ENCODE measurements at regions not wholly inside any gene's neighbourhood (a gene's known extent, or its start where the extent isn't known, plus 50 kb on each side); places are given as distances from the start of the nearest gene placed in this dataset.

DNA sequence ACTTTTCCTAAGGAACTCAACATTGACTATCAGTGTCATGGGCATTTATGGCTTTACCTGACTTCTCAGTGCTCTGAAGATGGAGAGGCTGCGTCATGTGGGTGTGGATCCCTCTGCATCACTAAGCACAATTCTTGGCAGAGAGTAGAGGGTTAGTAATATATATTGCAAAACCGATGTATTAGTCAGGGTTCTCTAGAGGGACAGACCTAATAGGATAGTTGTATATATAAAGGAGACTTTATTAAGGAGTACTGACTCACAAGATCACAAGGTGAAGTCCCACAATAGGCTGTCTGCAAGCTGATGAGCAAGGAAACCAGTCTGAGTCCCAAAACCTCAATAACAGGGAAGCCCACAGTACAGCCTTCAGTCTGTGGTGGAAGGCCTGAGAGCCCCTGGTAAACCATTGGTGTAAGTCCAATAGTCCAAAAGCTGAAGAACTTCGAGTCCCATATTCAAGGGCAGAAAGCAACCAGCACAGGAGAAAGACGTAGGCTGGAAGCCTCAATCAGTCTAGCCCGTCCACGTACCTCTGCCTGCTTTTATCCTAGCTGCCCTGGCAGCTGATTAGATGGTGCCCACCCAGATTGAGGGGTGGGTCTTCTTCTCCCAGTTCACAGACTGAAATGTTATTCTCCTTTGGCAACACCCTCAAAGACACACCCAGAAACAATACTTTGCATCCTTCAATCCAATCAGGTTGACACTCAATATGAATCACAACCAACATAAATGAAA, 159.7 kb upstream of the NRIP1 start:
- no peaks in the 10 kb centered on the region for H3K36me3 Mint-ChIP-seq (ENCODE audit: low read depth)
- no peak overlapping the region for H3K27ac Mint-ChIP-seq
- H3K27me3 Mint-ChIP-seq = no peaks in the 10 kb centered on the region
- no peak overlapping the region for H3K4me3 Mint-ChIP-seq
- H3K9me3 Mint-ChIP-seq = no peaks in the 10 kb centered on the region
- no peaks in the 10 kb centered on the region for H3K4me1 Mint-ChIP-seq (ENCODE audit: low read depth)

DNA sequence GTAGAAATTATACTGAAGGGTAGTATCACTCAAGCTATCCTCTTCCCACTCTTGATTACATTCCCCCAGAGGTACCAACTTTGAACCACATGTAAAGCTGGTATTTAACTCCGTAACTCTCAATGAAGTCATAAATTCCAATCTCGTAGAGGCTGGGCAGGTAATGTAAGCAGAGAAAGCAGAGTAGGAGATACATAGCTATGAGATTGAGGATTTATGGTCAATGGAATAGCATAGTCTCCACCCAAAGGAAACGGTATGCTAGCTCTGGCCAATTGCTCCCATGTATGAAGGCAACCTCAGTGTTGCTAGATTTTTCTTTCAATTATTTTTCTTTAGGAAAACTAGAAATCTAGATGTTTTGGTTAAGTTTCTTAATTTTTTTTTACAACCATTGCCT, 163.1 kb upstream of the NRIP1 start:
- no peaks in the 10 kb centered on the region for H3K9me3 Mint-ChIP-seq
- H3K27ac Mint-ChIP-seq = no peak overlapping the region
- no peaks in the 10 kb centered on the region for H3K27me3 Mint-ChIP-seq
- H3K4me3 Mint-ChIP-seq = no peak overlapping the region
- H3K36me3 Mint-ChIP-seq (ENCODE audit: low read depth) = no peaks in the 10 kb centered on the region
- H3K4me1 Mint-ChIP-seq (ENCODE audit: low read depth) = no peaks in the 10 kb centered on the region

DNA sequence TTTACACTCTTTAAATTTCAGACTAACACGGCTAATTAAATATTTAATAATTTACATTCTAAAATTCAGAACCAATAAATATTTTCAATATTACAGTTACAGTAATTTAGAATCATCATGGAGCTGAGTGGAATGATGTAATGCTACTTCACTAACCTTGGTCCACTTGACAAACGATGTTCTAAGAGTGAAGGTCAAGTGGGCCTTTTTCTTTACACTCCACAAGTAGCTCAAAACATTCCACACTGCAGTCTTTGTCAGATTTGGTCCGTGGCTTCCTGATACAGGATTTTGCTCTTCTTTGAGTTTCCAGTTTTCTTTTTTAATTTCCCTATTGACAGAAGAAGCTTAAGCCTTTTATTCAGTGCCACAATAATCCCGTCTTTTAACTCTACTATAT, 164.6 kb upstream of the NRIP1 start:
- Mint-ChIP-seq H3K4me1 (ENCODE audit: low read depth) (no peaks in the 10 kb centered on the region), H3K27me3 (peaks cover 3% of the 10 kb centered on the region), H3K36me3 (ENCODE audit: low read depth) (no peaks in the 10 kb centered on the region), H3K27ac (no peak overlapping the region), H3K4me3 (no peak overlapping the region), H3K9me3 (no peaks in the 10 kb centered on the region)

DNA sequence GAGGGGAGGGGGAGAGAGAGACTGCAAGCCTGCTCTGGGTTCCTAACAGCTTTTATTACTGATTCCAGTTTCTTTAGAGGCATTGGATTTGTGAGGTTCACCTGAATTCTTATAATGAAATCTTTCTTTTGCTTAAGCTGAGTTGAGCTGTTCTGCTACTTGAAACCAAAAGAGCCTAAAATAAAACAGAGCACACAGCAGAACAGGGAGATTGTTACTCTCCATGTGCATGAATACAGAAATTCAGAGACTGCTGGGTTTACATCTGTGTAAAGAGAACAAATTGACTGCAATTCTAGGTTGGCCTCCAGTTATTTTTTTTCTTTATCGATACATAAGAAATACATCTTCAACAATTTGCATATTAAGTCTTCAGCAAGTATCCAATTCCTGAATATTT, 168.8 kb upstream of the NRIP1 start:
- peaks cover 3% of the 10 kb centered on the region for H3K27me3 Mint-ChIP-seq
- no peaks in the 10 kb centered on the region for H3K9me3 Mint-ChIP-seq
- no peaks in the 10 kb centered on the region for H3K36me3 Mint-ChIP-seq (ENCODE audit: low read depth)
- no peak overlapping the region for H3K27ac Mint-ChIP-seq
- H3K4me1 Mint-ChIP-seq (ENCODE audit: low read depth) = no peaks in the 10 kb centered on the region
- H3K4me3 Mint-ChIP-seq = no peak overlapping the region

DNA sequence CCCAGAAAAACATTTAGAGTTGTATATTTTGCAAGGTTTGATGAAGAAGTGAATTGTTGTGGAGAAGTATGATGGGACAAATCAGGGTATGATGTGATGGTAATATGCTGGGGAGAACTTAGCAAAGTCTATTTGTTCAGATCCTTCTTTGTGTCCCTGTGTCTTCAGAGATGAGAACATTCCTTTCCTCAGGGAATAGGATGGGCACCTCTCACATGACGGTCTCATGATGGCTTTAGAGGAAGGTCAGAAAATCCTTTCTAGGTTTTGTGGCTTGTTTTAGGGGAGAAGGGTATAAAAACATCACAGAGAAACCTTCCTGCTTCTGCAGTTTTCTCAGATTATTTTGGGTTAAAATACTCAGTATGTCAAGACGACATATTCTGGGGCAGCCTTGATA, 171.3 kb upstream of the NRIP1 start:
- no peaks in the 10 kb centered on the region for H3K4me1 Mint-ChIP-seq (ENCODE audit: low read depth)
- no peaks in the 10 kb centered on the region for H3K9me3 Mint-ChIP-seq
- peaks cover 3% of the 10 kb centered on the region for H3K27me3 Mint-ChIP-seq
- H3K36me3 Mint-ChIP-seq (ENCODE audit: low read depth) = no peaks in the 10 kb centered on the region
- H3K27ac Mint-ChIP-seq = no peak overlapping the region
- no peak overlapping the region for H3K4me3 Mint-ChIP-seq

DNA sequence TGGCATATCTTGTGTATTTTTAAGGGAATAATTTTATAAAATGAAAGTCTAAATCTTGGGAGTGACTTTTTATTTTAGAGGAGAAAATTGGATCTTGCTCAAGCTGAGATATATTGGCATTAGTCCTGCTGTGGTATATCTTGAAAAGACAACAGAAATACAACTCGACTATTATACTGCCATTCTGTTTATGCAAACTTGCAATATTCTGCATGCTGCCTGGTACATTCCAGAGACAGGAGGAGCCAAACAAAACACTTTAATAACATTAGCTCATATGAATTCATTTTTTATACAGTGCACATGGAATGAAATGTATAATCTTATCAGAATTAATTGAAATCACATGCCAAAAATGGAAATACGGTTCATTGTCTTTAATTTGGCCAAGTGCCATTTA, 176.0 kb upstream of the NRIP1 start:
- no peaks in the 10 kb centered on the region for H3K9me3 Mint-ChIP-seq

DNA sequence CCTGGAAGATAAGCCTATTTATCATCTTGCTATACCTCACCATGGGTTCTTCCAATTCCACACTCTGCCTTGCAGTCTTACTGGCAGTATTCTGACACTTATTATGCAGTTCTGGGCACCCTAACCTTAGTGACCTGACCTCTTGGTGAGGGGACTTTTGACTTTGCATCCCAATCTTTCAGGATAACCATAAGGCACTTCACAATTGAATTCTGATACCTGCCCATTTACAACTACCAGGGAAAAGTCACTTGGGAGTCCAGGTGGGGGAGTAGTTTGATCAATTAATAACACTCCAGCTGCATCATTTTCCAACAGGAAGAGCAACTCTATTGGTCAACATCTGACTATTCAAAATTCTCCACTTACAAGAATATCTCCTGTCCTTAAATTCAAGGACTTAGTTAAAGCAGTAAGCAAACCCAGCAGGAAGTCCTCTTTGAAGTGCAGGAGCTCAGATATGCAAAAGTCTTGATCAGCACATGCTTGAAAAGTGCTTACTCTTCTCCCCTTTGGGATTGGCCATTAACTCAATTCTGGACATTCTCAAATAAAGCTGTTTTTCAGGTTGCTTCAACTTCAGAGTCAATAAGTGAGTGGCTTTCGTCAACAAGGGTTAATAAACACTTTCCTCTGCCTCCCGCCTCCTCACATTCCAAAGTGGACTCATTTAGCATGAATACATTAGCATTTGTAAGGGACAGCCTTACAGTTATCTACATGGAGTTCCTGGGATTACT, 177.4 kb upstream of the NRIP1 start:
- H3K4me3 Mint-ChIP-seq = no peak overlapping the region
- H3K36me3 Mint-ChIP-seq (ENCODE audit: low read depth) = no peaks in the 10 kb centered on the region
- no peaks in the 10 kb centered on the region for H3K9me3 Mint-ChIP-seq
- no peaks in the 10 kb centered on the region for H3K27me3 Mint-ChIP-seq
- no peak overlapping the region for H3K27ac Mint-ChIP-seq
- H3K4me1 Mint-ChIP-seq (ENCODE audit: low read depth) = no peaks in the 10 kb centered on the region

More for the DNA sequence above, 176.0 kb upstream of the NRIP1 start:
- Mint-ChIP-seq H3K27ac (no peak overlapping the region), H3K4me3 (no peak overlapping the region), H3K27me3 (no peaks in the 10 kb centered on the region), H3K36me3 (ENCODE audit: low read depth) (no peaks in the 10 kb centered on the region), H3K4me1 (ENCODE audit: low read depth) (no peaks in the 10 kb centered on the region)

DNA sequence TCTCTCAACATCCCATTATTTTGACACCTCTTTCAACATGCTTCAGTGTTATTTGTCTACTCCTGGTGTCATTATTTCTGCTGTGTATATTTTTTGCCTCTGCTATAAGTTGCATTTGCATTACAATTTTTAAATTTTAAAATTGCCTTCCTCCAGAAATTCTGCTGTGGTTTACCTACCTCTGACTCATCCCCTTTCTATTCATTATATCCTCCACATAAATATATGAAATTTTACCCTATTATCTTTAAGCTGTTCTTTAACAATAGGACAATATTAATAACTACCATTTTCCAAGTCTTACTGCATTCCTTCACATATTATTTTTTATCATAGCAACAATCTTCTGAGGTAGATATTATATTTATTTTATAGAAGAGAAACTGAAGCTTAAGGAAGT, 178.1 kb upstream of the NRIP1 start:
- Mint-ChIP-seq H3K9me3 (no peaks in the 10 kb centered on the region), H3K27ac (no peak overlapping the region), H3K36me3 (ENCODE audit: low read depth) (no peaks in the 10 kb centered on the region), H3K4me1 (ENCODE audit: low read depth) (no peaks in the 10 kb centered on the region), H3K27me3 (no peaks in the 10 kb centered on the region), H3K4me3 (no peak overlapping the region)

DNA sequence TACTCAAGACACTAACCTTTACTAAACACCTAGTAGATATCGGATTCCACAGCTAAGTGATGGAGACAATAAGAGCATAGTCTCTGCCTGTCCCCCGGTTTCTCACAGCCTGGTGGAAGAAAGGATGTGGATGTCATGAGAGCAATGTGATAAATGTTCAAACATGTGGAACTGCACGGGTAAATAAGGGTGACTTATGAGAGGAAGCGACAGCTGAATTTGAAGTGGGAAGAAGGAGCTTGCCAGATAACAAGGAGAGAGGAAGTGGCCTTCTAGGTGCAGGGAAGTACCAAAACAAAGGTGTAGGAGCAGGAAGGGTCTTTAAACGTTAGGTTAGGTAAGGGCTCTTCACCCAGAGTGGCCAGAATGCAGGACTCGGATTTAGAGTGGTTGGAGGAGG, 178.6 kb upstream of the NRIP1 start:
- Mint-ChIP-seq H3K4me3 (no peak overlapping the region), H3K36me3 (ENCODE audit: low read depth) (no peaks in the 10 kb centered on the region), H3K4me1 (ENCODE audit: low read depth) (no peaks in the 10 kb centered on the region), H3K27ac (no peak overlapping the region), H3K27me3 (no peaks in the 10 kb centered on the region), H3K9me3 (no peaks in the 10 kb centered on the region)

DNA sequence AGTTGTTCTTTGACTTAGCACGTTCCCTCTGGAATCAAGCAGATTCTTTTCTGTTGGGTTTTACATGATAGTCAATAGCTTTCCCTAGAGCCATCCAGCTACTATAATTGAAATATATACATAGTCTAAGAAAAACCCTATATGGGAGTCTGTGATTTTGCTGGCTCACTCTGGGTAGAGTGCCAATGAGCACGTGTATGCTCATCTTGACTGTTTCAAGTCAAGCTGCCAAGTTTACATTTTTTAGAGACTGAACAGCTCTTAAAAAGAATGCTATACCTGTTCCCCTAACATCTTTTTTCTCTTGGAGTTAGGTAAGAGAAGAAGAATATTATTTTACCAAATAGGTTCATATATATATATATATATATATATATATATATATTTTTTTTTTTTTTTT, 182.8 kb upstream of the NRIP1 start:
- Mint-ChIP-seq H3K4me1 (ENCODE audit: low read depth) (no peaks in the 10 kb centered on the region), H3K27me3 (peaks cover 3% of the 10 kb centered on the region)

DNA sequence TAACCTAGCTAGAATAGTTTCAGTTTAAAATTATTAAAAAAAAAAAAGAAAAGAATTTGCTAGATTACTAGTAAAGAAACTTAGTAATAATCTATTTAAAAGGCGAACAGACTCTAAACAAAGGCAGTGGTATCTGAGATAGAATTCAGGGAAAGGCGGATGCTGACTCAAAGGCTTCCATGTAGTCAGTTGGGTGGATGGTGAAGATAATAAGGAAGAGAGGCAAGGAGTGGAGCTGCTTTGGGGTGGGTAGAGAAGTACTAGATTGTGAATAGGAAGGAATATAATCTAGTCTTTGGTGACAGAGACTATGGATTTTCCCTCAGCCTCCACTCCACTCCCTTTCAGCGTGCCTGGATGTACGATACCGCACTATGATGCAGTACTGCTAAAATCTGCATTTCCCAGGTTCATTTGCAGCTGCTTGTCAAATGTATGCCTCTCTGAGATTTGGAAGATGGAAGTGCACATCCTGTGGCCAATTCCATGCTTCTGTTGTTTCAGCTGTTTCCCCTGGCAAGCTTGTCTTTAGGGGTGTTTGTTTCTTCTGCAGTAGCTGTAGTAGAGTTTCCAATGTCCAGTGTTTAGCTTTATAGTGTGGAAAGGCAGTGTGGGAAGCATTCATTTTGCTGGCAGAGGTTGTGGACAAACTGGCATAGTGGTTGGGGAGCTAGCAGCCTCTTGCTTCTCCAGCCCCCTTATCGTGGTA, 184.6 kb upstream of the NRIP1 start:
- Mint-ChIP-seq H3K9me3 (no peaks in the 10 kb centered on the region), H3K4me3 (no peak overlapping the region), H3K27ac (no peak overlapping the region), H3K36me3 (ENCODE audit: low read depth) (no peaks in the 10 kb centered on the region), H3K27me3 (peaks cover 3% of the 10 kb centered on the region), H3K4me1 (ENCODE audit: low read depth) (no peaks in the 10 kb centered on the region)

More for the DNA sequence above, 182.8 kb upstream of the NRIP1 start:
- H3K27ac Mint-ChIP-seq = no peak overlapping the region
- H3K4me3 Mint-ChIP-seq = no peak overlapping the region
- no peaks in the 10 kb centered on the region for H3K9me3 Mint-ChIP-seq
- H3K36me3 Mint-ChIP-seq (ENCODE audit: low read depth) = no peaks in the 10 kb centered on the region

DNA sequence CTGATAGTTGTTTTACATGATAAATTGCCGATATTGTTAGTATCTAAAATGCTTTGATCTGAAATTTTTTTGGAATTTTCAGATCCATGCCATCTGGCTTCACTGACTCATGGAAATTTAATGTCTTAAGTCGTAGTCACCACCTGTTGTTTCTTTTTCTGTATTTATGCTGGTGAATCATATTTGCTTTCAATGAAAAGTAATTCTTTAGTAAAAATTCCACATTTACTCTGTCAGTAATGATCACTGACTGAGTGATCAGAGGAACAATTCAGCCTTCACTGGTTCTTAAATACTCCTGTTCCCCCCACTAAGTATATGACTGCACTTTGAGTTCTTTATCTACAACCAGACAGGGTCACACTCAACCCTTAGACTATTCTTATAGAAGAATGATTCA, 185.6 kb upstream of the NRIP1 start:
- Mint-ChIP-seq H3K27me3 (peaks cover 3% of the 10 kb centered on the region), H3K4me3 (no peak overlapping the region), H3K4me1 (ENCODE audit: low read depth) (no peaks in the 10 kb centered on the region)

DNA sequence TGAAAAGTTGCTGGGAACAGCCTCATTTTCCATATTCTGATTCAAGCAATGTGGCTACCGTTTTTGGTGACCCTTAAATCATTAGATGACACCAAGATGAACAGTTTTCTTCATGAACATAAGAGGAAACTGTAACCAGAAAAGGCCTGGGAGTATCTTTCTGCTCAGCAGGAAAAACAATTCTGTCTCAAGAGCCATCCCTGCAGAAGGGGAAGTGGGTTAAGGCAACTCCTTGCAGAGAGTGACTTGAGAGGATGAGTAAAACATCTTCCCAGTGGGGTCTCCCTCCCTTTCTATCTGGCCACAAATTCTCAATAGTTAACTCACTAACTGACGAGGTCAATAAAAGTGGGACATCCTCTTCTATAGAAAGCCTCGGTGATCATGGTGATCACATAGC, 187.6 kb upstream of the NRIP1 start:
- no peak overlapping the region for H3K27ac Mint-ChIP-seq
- H3K9me3 Mint-ChIP-seq = no peaks in the 10 kb centered on the region
- H3K36me3 Mint-ChIP-seq (ENCODE audit: low read depth) = no peaks in the 10 kb centered on the region
- H3K27me3 Mint-ChIP-seq = peaks cover 3% of the 10 kb centered on the region
- no peaks in the 10 kb centered on the region for H3K4me1 Mint-ChIP-seq (ENCODE audit: low read depth)
- no peak overlapping the region for H3K4me3 Mint-ChIP-seq

More for the DNA sequence above, 185.6 kb upstream of the NRIP1 start:
- H3K27ac Mint-ChIP-seq = no peak overlapping the region
- no peaks in the 10 kb centered on the region for H3K36me3 Mint-ChIP-seq (ENCODE audit: low read depth)
- no peaks in the 10 kb centered on the region for H3K9me3 Mint-ChIP-seq

DNA sequence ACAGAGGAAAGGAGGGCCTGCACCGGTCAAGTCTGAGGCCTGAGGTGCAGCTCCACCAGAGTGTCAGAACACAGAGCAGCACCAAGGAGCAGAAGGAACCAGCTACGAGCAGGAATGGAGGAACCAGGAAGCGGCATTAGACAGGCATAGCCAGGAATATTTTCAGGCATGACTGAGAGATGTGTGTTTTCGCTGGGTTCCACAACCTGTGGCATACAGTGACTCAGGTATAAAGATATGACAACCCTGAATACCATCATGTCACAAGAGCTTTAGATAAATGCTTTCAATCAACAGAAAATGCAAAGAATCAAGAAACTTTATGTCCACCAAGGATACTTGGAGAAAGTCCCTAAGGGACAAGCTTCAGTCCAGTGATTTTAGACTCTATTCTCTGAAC, 189.3 kb upstream of the NRIP1 start:
- Mint-ChIP-seq H3K9me3 (no peaks in the 10 kb centered on the region), H3K27ac (no peak overlapping the region), H3K36me3 (ENCODE audit: low read depth) (no peaks in the 10 kb centered on the region), H3K4me1 (ENCODE audit: low read depth) (no peaks in the 10 kb centered on the region), H3K4me3 (no peak overlapping the region), H3K27me3 (peaks cover 3% of the 10 kb centered on the region)

DNA sequence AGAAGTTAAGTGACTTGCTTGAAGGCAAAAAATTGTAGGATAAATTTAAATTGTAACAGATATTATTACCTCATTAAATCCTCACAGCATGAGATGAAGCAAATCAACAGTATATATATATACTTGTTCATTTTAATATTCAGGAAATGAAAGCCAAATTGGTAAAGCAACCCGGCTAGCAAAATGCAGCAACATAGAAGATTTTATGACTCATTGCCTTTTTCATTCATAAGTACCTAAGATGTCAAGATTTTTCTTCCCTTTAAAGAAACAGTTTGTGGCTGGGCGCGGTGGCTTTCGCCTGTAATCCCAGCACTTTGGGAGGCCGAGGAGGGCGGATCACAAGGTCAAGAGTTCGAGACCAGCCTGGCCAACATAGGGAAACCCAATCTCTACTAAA, 190.5 kb upstream of the NRIP1 start:
- Mint-ChIP-seq H3K9me3 (no peaks in the 10 kb centered on the region), H3K27ac (no peak overlapping the region), H3K36me3 (ENCODE audit: low read depth) (no peaks in the 10 kb centered on the region), H3K4me1 (ENCODE audit: low read depth) (no peaks in the 10 kb centered on the region), H3K27me3 (peaks cover 3% of the 10 kb centered on the region), H3K4me3 (no peak overlapping the region)
